Liver (tissue), 8 donors: ENCODE measurements at regions not wholly inside any gene's neighbourhood (a gene's known extent, or its start where the extent isn't known, plus 50 kb on each side); places are given as distances from the start of the nearest gene placed in this dataset.

ENCODE experiments used
- DNase-seq: peaks from one replicate; pipeline ENCODE4 v3.0.0-alpha.2; 2017; ENCODE audit warnings: low spot score
- H3K27ac ChIP-seq, 2 donors: one replicate each; pipeline ENCODE4 v1.7.0; 2013; ENCODE audit warnings: inconsistent platforms in 2 of 2, low read length in 2 of 2, control low read depth in 1 of 2, low read depth in 1 of 2, mild to moderate bottlenecking in 1 of 2
- H3K27me3 ChIP-seq, 4 donors: one replicate each; pipeline versions ENCODE4 v1.6.1 to v1.7.0; 2013; ENCODE audit warnings: low read length in 3 of 4, inconsistent platforms in 1 of 4, mild to moderate bottlenecking in 1 of 4, moderate library complexity in 1 of 4; ENCODE audit not compliant: control insufficient read depth in 4 of 4, insufficient read depth in 4 of 4
- H3K36me3 ChIP-seq, 4 donors: one replicate each; pipeline versions ENCODE4 v1.6.1 to v1.7.0; 2013; ENCODE audit warnings: low read length in 3 of 4, mild to moderate bottlenecking in 3 of 4, low read depth in 1 of 4, moderate library complexity in 1 of 4; ENCODE audit not compliant: control insufficient read depth in 4 of 4, insufficient read depth in 3 of 4
- H3K4me1 ChIP-seq, 4 donors: one replicate each; pipeline versions ENCODE4 v1.6.1 to v1.7.0; 2013; ENCODE audit warnings: low read length in 3 of 4, mild to moderate bottlenecking in 3 of 4, moderate library complexity in 1 of 4; ENCODE audit not compliant: control insufficient read depth in 4 of 4, insufficient read depth in 4 of 4
- H3K4me3 ChIP-seq, 3 donors: one replicate each; pipeline versions ENCODE4 v1.6.1 to v1.7.0; 2013; ENCODE audit warnings: low read length in 3 of 3, control low read depth in 1 of 3, low read depth in 1 of 3, mild to moderate bottlenecking in 1 of 3
- H3K9ac ChIP-seq, 2 donors: one replicate each; pipeline ENCODE4 v1.7.0; 2013; ENCODE audit warnings: low read length in 2 of 2, mild to moderate bottlenecking in 2 of 2, moderate library complexity in 2 of 2, control low read depth in 1 of 2, low read depth in 1 of 2
- H3K9me3 ChIP-seq, 4 donors: one replicate each; pipeline versions ENCODE4 v1.6.1 to v1.7.0; 2013; ENCODE audit warnings: low read length in 3 of 4; ENCODE audit not compliant: control insufficient read depth in 4 of 4
- ATF3 ChIP-seq: IDR thresholded peaks from 2 replicates; pipeline ENCODE4 v1.6.1; 2016; ENCODE audit warnings: antibody characterized with exemption
- CTCF ChIP-seq: fragments of 150-350 bp; IDR thresholded peaks from 2 replicates; pipeline ENCODE4 v1.5.1; 2017; ENCODE audit warnings: improper control_type of control experiment, low read depth, low read length; ENCODE audit not compliant: missing input control
- EGR1 ChIP-seq, 2 donors: IDR thresholded peaks; 2 replicates each; pipeline ENCODE4 v1.6.1; 2016 to 2018; ENCODE audit warnings: antibody characterized with exemption in 2 of 2, low read depth in 2 of 2
- FOXA1 ChIP-seq: IDR thresholded peaks from 2 replicates; pipeline ENCODE4 v1.6.1; 2016; ENCODE audit warnings: antibody characterized with exemption
- FOXA2 ChIP-seq: IDR thresholded peaks from 2 replicates; pipeline ENCODE4 v1.6.1; 2016; ENCODE audit warnings: antibody characterized with exemption
- GABPA ChIP-seq, 2 donors: IDR thresholded peaks in 1 of 2; conservative IDR thresholded peaks in 1 of 2; 2 replicates each; pipeline ENCODE4 v1.6.1; 2016; ENCODE audit warnings: antibody characterized with exemption in 2 of 2, mild to moderate bottlenecking in 1 of 2, moderate library complexity in 1 of 2
- HNF4A ChIP-seq, 2 donors: conservative IDR thresholded peaks; 2 replicates each; pipeline ENCODE4 v1.6.1; 2016; ENCODE audit warnings: antibody characterized with exemption in 2 of 2, mild to moderate bottlenecking in 2 of 2
- HNF4G ChIP-seq: IDR thresholded peaks from 2 replicates; pipeline ENCODE4 v1.6.1; 2016; ENCODE audit warnings: antibody characterized with exemption
- JUND ChIP-seq, 2 donors: IDR thresholded peaks; 2 replicates each; pipeline ENCODE4 v1.6.1; 2016; ENCODE audit warnings: antibody characterized with exemption in 2 of 2
- MAX ChIP-seq: IDR thresholded peaks from 2 replicates; pipeline ENCODE4 v1.6.1; 2016; ENCODE audit warnings: antibody characterized with exemption
- NR2F2 ChIP-seq: IDR thresholded peaks from 2 replicates; pipeline ENCODE4 v1.6.1; 2016; ENCODE audit warnings: antibody characterized with exemption
- RAD21 ChIP-seq, 2 donors: IDR thresholded peaks; 2 replicates each; pipeline ENCODE4 v1.6.1; 2016; ENCODE audit warnings: antibody characterized with exemption in 2 of 2, mild to moderate bottlenecking in 2 of 2
- REST ChIP-seq: IDR thresholded peaks from 2 replicates; pipeline ENCODE4 v1.6.1; 2016; ENCODE audit warnings: antibody characterized with exemption, mild to moderate bottlenecking
- RXRA ChIP-seq, 2 donors: IDR thresholded peaks; 2 replicates each; pipeline ENCODE4 v1.6.1; 2017 to 2018; ENCODE audit warnings: antibody characterized with exemption in 2 of 2, mild to moderate bottlenecking in 1 of 2
- SP1 ChIP-seq: IDR thresholded peaks from 2 replicates; pipeline ENCODE4 v1.6.1; 2018; ENCODE audit warnings: antibody characterized with exemption, mild to moderate bottlenecking
- TAF1 ChIP-seq: conservative IDR thresholded peaks from 2 replicates; pipeline ENCODE4 v1.6.1; 2016; ENCODE audit warnings: antibody characterized with exemption, mild to moderate bottlenecking
- YY1 ChIP-seq: IDR thresholded peaks from 2 replicates; pipeline ENCODE4 v1.6.1; 2016; ENCODE audit warnings: antibody characterized with exemption, mild to moderate bottlenecking
- ZBTB33 ChIP-seq: IDR thresholded peaks from 2 replicates; pipeline ENCODE4 v1.6.1; 2016; ENCODE audit warnings: antibody characterized with exemption
- WGBS: extraction: QIAGEN DNeasy Blood & Tissue Kit; methylation state at CpG from one replicate; pipeline ENCODE4 v1.1.7; 2013; 5-methylcytosine and 5-hydroxymethylcytosine counted together
- donor health status: healthy.
- donor health status: healthy.
- donor health status: healthy.
- donor health status: healthy.
- donor health status: healthy.

- no peak for TF ChIP-seq RAD21 (IDR thresholded peaks at IDR 0.05)
- TF ChIP-seq TAF1 = no peak
- TF ChIP-seq HNF4G = no peak
- no peak for TF ChIP-seq HNF4A (conservative IDR thresholded peaks at IDR 0.05)
- TF ChIP-seq YY1 = no peak
These were observed 657.0 kb downstream of the TUSC7 start (continued) for GRCh38 chr3:117366574-117366973.

GRCh38 chr3:117367861-117368260 is 658.3 kb downstream of the TUSC7 start:
- Histone ChIP-seq H3K36me3 (no peaks in the 10 kb centered on the region), H3K27me3 (peaks cover 0 to 2% (median 0%) of the 10 kb centered on the region in 4 donors), H3K27ac (no peak overlapping the region), H3K9me3 (no peaks in the 10 kb centered on the region), H3K4me3 (no peak overlapping the region), H3K4me1 (no peaks in the 10 kb centered on the region), H3K9ac (no peak overlapping the region)
- no peak for TF ChIP-seq FOXA2
- no peak for TF ChIP-seq ZBTB33
- TF ChIP-seq FOXA1 = no peak
- no peak for TF ChIP-seq RAD21 (IDR thresholded peaks at IDR 0.05)
- no peak for TF ChIP-seq RXRA (IDR thresholded peaks at IDR 0.05)
- TF ChIP-seq EGR1 (IDR thresholded peaks at IDR 0.05; ENCODE audit: low read depth in 2 of 2) = no peak
- TF ChIP-seq YY1 = no peak
- no peak for TF ChIP-seq NR2F2
- no peak for TF ChIP-seq HNF4A (conservative IDR thresholded peaks at IDR 0.05)
- no peak for DNase-seq
- 80% methylated on average over 3 of the region's 3 CpGs for WGBS

GRCh38 chr3:117380631-117381030 is 671.1 kb downstream of the TUSC7 start:
- Histone ChIP-seq H3K27me3 (no peaks in the 10 kb centered on the region), H3K4me1 (no peaks in the 10 kb centered on the region), H3K9me3 (peaks cover 0 to 5% (median 0%) of the 10 kb centered on the region in 4 donors), H3K9ac (no peak overlapping the region), H3K4me3 (no peak overlapping the region), H3K27ac (no peak overlapping the region), H3K36me3 (no peaks in the 10 kb centered on the region)
- no peak for TF ChIP-seq CTCF
- no peak for TF ChIP-seq RXRA (IDR thresholded peaks at IDR 0.05)
- no peak for TF ChIP-seq GABPA (IDR thresholded peaks at IDR 0.05 in 1 of 2, conservative IDR thresholded peaks at IDR 0.05 in 1 of 2)
- TF ChIP-seq JUND (IDR thresholded peaks at IDR 0.05) = no peak
- no peak for TF ChIP-seq FOXA1
- TF ChIP-seq FOXA2 = no peak
- TF ChIP-seq TAF1 = no peak
- TF ChIP-seq REST = no peak
- no peak for TF ChIP-seq HNF4A (conservative IDR thresholded peaks at IDR 0.05)
- no peak for TF ChIP-seq EGR1 (IDR thresholded peaks at IDR 0.05; ENCODE audit: low read depth in 2 of 2)
- no peak for TF ChIP-seq NR2F2
- TF ChIP-seq MAX = no peak
- no peak for TF ChIP-seq ZBTB33
- TF ChIP-seq YY1 = no peak
- TF ChIP-seq HNF4G = no peak
- TF ChIP-seq SP1 = no peak
- TF ChIP-seq ATF3 = no peak
- 51% methylated on average over 2 of the region's 2 CpGs for WGBS
- DNase-seq = no peak
